ENCODE measurements at regions not wholly inside any gene's neighbourhood (a gene's known extent, or its start where the extent isn't known, plus 50 kb on each side); places are given as distances from the start of the nearest gene placed in this dataset.

- H3K27ac ChIP-seq (ENCODE audit: extremely low read depth, low read depth, low read length): no peak overlapping the region
- no peak for ATAC-seq
- H3K9me1 ChIP-seq (ENCODE audit: control insufficient read depth, insufficient read depth, low read length): no peaks in the 10 kb centered on the region
- ChIA-PET POLR2A (no interaction called here), CTCF (ENCODE audit: low intra/inter-chr PET ratio) (no interaction called here)
- H3K79me2 ChIP-seq (ENCODE audit: control insufficient read depth, insufficient read depth, low read length): no peaks in the 10 kb centered on the region
- no peak overlapping the region for H2AFZ ChIP-seq (ENCODE audit: low read depth, low read length)
- no peak for FAIRE-seq
- BruUV-seq (replicated peaks): no TSS peak
- H3K27me3 ChIP-seq (ENCODE audit: control insufficient read depth in 2 of 2, insufficient read depth in 2 of 2, low read length in 2 of 2): no peaks in the 10 kb centered on the region
- no peaks in the 10 kb centered on the region for H4K20me1 ChIP-seq (replicated peaks; ENCODE audit: control insufficient read depth, insufficient read depth, low read length)
- DNase-seq (ENCODE audit: extremely low read depth in 1 of 4, low spot score in 3 of 4): no peak
- in situ Hi-C loops (cut with MboI) (no loop called here), intact Hi-C loops (cut with micrococcal nuclease) (no loop called here)
- TF ChIP-seq MTA3 (IDR thresholded peaks at IDR 0.05; ENCODE audit: borderline replicate concordance) (no peak), EWSR1 (IDR thresholded peaks at IDR 0.05; ENCODE audit: borderline replicate concordance, low read depth, partially characterized antibody) (no peak), PYGO2 (tag; IDR thresholded peaks at IDR 0.05) (no peak), TCFL5 (CRISPR knock-in tag; conservative IDR thresholded peaks at IDR 0.05) (no peak), HNRNPLL (IDR thresholded peaks at IDR 0.05; ENCODE audit: low read depth, low read length, poor library complexity, severe bottlenecking) (no peak), ZNF239 (CRISPR knock-in tag; IDR thresholded peaks at IDR 0.05) (no peak), MTF1 (CRISPR knock-in tag; IDR thresholded peaks at IDR 0.05; ENCODE audit: borderline replicate concordance) (no peak), PBX2 (CRISPR knock-in tag; IDR thresholded peaks at IDR 0.05; ENCODE audit: low read depth) (no peak), PBX2 (tag; conservative IDR thresholded peaks at IDR 0.05; ENCODE audit: low read depth) (no peak)
- no peaks in the 10 kb centered on the region for H3K4me1 ChIP-seq (replicated peaks in 1 of 2; ENCODE audit: control insufficient read depth in 2 of 2, insufficient read depth in 2 of 2, low read length in 2 of 2)
- no peak overlapping the region for H3K4me3 ChIP-seq
- no peaks in the 10 kb centered on the region for H3K36me3 ChIP-seq (ENCODE audit: control insufficient read depth, insufficient read depth, low read length)
- WGBS (ENCODE audit: insufficient coverage, low coverage, missing lambda C conversion rate): 0% methylated on average over 4 of the region's 4 CpGs
- H3K9ac ChIP-seq (ENCODE audit: insufficient read depth in 1 of 2, low read depth in 2 of 2, low read length in 2 of 2): no peak overlapping the region
- H3K9me3 ChIP-seq (replicated peaks; ENCODE audit: control insufficient read depth, insufficient read depth, low read depth, low read length): no peaks in the 10 kb centered on the region
- H3K4me2 ChIP-seq (ENCODE audit: insufficient read depth, low read length): no peak overlapping the region
These were observed 716.0 kb upstream of the TBX3 start for GRCh38 chr12:115400011-115400410.

Measured in K562 (cell line).